HUES64 (cell line): ENCODE measurements at regions not wholly inside any gene's neighbourhood (a gene's known extent, or its start where the extent isn't known, plus 50 kb on each side); places are given as distances from the start of the nearest gene placed in this dataset.

Experiments
- H3K27ac ChIP-seq: 2 replicates; pipeline ENCODE4 v1.7.0; 2013; ENCODE audit warnings: low read depth, low read length, inconsistent platforms
- H3K27me3 ChIP-seq: 2 replicates; pipeline ENCODE4 v1.6.1; 2013; ENCODE audit warnings: mild to moderate bottlenecking, low read length; ENCODE audit not compliant: insufficient read depth
- H3K36me3 ChIP-seq: 2 replicates; pipeline ENCODE4 v1.6.1; 2013; ENCODE audit warnings: mild to moderate bottlenecking, low read length; ENCODE audit not compliant: insufficient read depth
- H3K4me1 ChIP-seq: 2 replicates; pipeline ENCODE4 v1.6.1; 2013; ENCODE audit warnings: mild to moderate bottlenecking, low read length, moderate library complexity; ENCODE audit not compliant: insufficient read depth
- H3K4me3 ChIP-seq: 2 replicates; pipeline ENCODE4 v1.5.1; 2013; ENCODE audit warnings: mild to moderate bottlenecking, low read length, moderate library complexity
- H3K9ac ChIP-seq: 2 replicates; pipeline ENCODE4 v1.6.1; 2013; ENCODE audit warnings: mild to moderate bottlenecking, low read depth, low read length
- H3K9me3 ChIP-seq: 2 replicates; pipeline ENCODE4 v1.6.1; 2013; ENCODE audit warnings: low read depth, low read length; ENCODE audit not compliant: insufficient read depth
- WGBS: fragments of 150-250, 120-280 bp; methylation state at CpG from one replicate; pipeline ENCODE4 v1.1.7; 2013; ENCODE audit warnings: missing lambda C conversion rate; 5-methylcytosine and 5-hydroxymethylcytosine counted together

DNA sequence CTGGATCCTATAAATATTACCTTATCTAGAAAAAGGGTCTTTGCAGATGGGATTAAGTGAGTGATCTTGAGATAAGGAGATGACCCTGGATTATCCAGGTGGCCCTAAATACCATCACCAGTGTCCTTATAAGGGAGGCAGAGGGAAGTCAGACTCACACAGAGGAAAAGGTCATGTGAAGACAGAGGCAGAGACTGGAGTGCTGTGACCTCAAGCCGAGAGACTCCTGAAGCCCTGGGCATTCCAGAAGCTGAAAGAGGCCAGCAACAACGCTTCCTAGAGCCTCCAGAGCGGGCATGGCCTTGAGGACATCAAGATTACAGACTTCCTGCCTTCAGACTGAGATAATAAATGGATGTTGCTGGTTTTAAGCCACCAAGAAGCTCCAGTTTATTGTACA, 118.8 kb downstream of the ATPSCKMT start:
- H3K27me3 ChIP-seq: no peaks in the 10 kb centered on the region
- H3K4me3 ChIP-seq: no peak overlapping the region
- H3K27ac ChIP-seq: no peak overlapping the region
- H3K4me1 ChIP-seq: no peaks in the 10 kb centered on the region
- H3K36me3 ChIP-seq: no peaks in the 10 kb centered on the region
- 76% methylated on average over 3 of the region's 3 CpGs for WGBS
- no peaks in the 10 kb centered on the region for H3K9me3 ChIP-seq
- no peak overlapping the region for H3K9ac ChIP-seq

- H3K4me3 ChIP-seq: no peak overlapping the region
- H3K36me3 ChIP-seq: no peaks in the 10 kb centered on the region
- no peaks in the 10 kb centered on the region for H3K9me3 ChIP-seq
- H3K27me3 ChIP-seq: no peaks in the 10 kb centered on the region
- H3K4me1 ChIP-seq: no peaks in the 10 kb centered on the region
- no peak overlapping the region for H3K9ac ChIP-seq
- no peak overlapping the region for H3K27ac ChIP-seq
- WGBS: 97% methylated on average over 6 of the region's 6 CpGs
Measured at GRCh38 chr5:10126900-10127299, 122.8 kb downstream of the ATPSCKMT start.

GRCh38 chr5:10125116-10125515, 124.6 kb downstream of the ATPSCKMT start:
- 95% methylated on average over 9 of the region's 9 CpGs for WGBS
- Histone ChIP-seq H3K27ac (no peak overlapping the region), H3K36me3 (no peaks in the 10 kb centered on the region), H3K27me3 (no peaks in the 10 kb centered on the region), H3K9me3 (no peaks in the 10 kb centered on the region), H3K9ac (no peak overlapping the region), H3K4me3 (no peak overlapping the region), H3K4me1 (no peaks in the 10 kb centered on the region)

- no peak overlapping the region for H3K9ac ChIP-seq
- H3K27me3 ChIP-seq: no peaks in the 10 kb centered on the region
- no peak overlapping the region for H3K27ac ChIP-seq
- H3K36me3 ChIP-seq: no peaks in the 10 kb centered on the region
- H3K4me3 ChIP-seq: no peak overlapping the region
- no peaks in the 10 kb centered on the region for H3K4me1 ChIP-seq
- H3K9me3 ChIP-seq: no peaks in the 10 kb centered on the region
- WGBS: 93% methylated on average over 9 of the region's 9 CpGs
Measured at GRCh38 chr5:10124287-10124686, 125.4 kb downstream of the ATPSCKMT start.

- no peak overlapping the region for H3K4me3 ChIP-seq
- no peaks in the 10 kb centered on the region for H3K36me3 ChIP-seq
- H3K27me3 ChIP-seq: no peaks in the 10 kb centered on the region
- no peaks in the 10 kb centered on the region for H3K4me1 ChIP-seq
- no peaks in the 10 kb centered on the region for H3K9me3 ChIP-seq
- no peak overlapping the region for H3K9ac ChIP-seq
- H3K27ac ChIP-seq: no peak overlapping the region
- WGBS: 92% methylated on average over 6 of the region's 7 CpGs
Measured at GRCh38 chr5:10123254-10123989, 126.3 kb downstream of the ATPSCKMT start.

DNA sequence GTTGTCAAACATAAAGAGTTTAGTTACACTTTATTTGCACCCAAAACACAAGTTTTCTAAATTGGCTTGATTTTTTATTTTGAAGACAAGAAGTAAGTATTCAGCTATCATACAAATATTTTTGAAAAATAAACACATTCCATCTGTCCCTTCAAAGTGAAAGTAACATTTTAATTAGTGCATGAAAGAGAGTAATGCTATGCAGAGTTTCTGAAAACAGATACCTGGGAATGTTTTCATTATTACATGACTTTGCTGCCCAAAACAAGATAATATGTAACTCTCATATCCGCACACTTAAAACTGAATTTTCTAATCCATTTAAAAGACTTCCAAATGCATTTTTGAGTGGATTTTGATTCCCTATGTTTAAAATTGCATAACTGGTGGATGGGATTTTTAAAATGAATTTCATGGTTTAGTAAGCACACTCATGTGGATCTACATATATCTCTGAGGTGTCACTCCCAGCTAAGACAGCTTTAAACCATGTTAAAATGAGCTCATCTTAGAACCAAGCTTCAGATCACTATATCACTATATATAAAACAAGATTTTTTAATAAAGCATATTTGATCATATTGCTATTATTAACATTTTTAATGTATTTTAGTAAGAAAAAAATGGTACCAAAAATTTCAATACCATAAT, 127.5 kb downstream of the ATPSCKMT start:
- no peak overlapping the region for H3K9ac ChIP-seq
- H3K36me3 ChIP-seq: no peaks in the 10 kb centered on the region
- no peaks in the 10 kb centered on the region for H3K4me1 ChIP-seq
- no peak overlapping the region for H3K27ac ChIP-seq
- WGBS: 100% methylated on average over 1 of the region's 1 CpG
- H3K9me3 ChIP-seq: no peaks in the 10 kb centered on the region
- H3K4me3 ChIP-seq: no peak overlapping the region
- H3K27me3 ChIP-seq: no peaks in the 10 kb centered on the region

- Histone ChIP-seq H3K36me3 (no peaks in the 10 kb centered on the region), H3K9me3 (no peaks in the 10 kb centered on the region), H3K9ac (no peak overlapping the region), H3K27me3 (no peaks in the 10 kb centered on the region), H3K4me1 (no peaks in the 10 kb centered on the region), H3K27ac (no peak overlapping the region), H3K4me3 (no peak overlapping the region)
- WGBS: 93% methylated on average over 6 of the region's 7 CpGs
Measured at GRCh38 chr5:10120934-10121333, 128.8 kb downstream of the ATPSCKMT start.

DNA sequence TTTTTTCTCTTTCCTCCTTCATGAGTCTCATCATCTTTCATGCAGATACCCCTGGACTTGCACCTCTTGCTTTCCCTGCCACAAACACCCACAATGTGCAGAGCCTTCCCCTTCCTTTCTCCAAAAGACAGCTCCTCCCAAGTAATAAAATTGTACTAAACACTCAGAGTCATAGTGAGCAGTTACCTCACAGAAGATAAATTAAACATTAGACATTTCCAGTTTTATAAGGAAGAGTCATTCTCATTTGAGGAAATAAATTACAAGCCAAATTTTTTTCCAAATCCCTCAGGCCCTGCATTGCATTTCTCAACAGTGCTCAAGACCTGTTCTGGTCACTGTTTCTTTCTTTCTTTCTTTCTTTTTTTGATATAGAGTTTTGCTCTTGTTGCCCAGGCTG, 131.5 kb downstream of the ATPSCKMT start:
- no peaks in the 10 kb centered on the region for H3K27me3 ChIP-seq
- no peak overlapping the region for H3K4me3 ChIP-seq
- no peaks in the 10 kb centered on the region for H3K36me3 ChIP-seq

DNA sequence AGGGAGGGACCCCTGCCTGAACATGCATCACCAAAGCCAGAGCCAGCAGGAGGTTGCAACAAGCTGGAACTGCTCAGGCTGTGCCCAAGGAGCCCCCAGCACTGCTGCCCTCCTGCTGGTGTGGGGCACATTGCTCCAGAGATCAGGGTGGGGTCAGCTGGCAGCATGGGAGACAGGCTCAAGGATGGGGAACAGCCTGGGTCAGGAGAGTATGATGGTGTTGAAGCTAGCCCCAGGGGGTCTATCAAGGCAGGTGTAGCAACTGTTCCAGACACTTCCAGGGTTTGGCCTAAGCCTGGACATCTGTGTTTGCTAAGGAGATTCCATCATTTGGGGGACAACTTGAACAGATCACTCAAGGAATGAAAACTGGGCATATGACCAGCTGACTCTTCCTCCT, 133.1 kb downstream of the ATPSCKMT start:
- Histone ChIP-seq H3K9me3 (no peaks in the 10 kb centered on the region), H3K27ac (no peak overlapping the region), H3K9ac (no peak overlapping the region), H3K27me3 (no peaks in the 10 kb centered on the region), H3K36me3 (no peaks in the 10 kb centered on the region), H3K4me3 (no peak overlapping the region), H3K4me1 (no peaks in the 10 kb centered on the region)

More for the DNA sequence above, 131.5 kb downstream of the ATPSCKMT start:
- Histone ChIP-seq H3K4me1 (no peaks in the 10 kb centered on the region), H3K27ac (no peak overlapping the region), H3K9me3 (no peaks in the 10 kb centered on the region), H3K9ac (no peak overlapping the region)

- Histone ChIP-seq H3K27ac (no peak overlapping the region), H3K4me1 (no peaks in the 10 kb centered on the region), H3K36me3 (no peaks in the 10 kb centered on the region), H3K9ac (no peak overlapping the region), H3K27me3 (no peaks in the 10 kb centered on the region), H3K4me3 (no peak overlapping the region), H3K9me3 (no peaks in the 10 kb centered on the region)
- 89% methylated on average over 4 of the region's 4 CpGs for WGBS
Measured at GRCh38 chr5:10115669-10116068, 134.0 kb downstream of the ATPSCKMT start.

GRCh38 chr5:10111571-10111970, 138.1 kb downstream of the ATPSCKMT start:
- H3K36me3 ChIP-seq: no peaks in the 10 kb centered on the region
- WGBS: 66% methylated on average over 7 of the region's 7 CpGs
- no peaks in the 10 kb centered on the region for H3K9me3 ChIP-seq
- H3K4me1 ChIP-seq: no peaks in the 10 kb centered on the region
- H3K9ac ChIP-seq: no peak overlapping the region
- H3K4me3 ChIP-seq: no peak overlapping the region
- no peak overlapping the region for H3K27ac ChIP-seq
- H3K27me3 ChIP-seq: no peaks in the 10 kb centered on the region
